ENCODE measurements at regions not wholly inside any gene's neighbourhood (a gene's known extent, or its start where the extent isn't known, plus 50 kb on each side); places are given as distances from the start of the nearest gene placed in this dataset.

- TF ChIP-seq CTCF (IDR thresholded peaks at IDR 0.05; ENCODE audit: extremely low read depth, low read depth, low read length) = no peak
- H3K27ac ChIP-seq (ENCODE audit: low read depth, low read length) = no peak overlapping the region
- no peaks in the 10 kb centered on the region for H3K4me1 ChIP-seq (ENCODE audit: insufficient read depth, low read length)
- DNase-seq (ENCODE audit: insufficient read length, low spot score, missing footprints) = no peak
- H3K79me2 ChIP-seq (ENCODE audit: insufficient read depth, low read length) = no peaks in the 10 kb centered on the region
- no peaks in the 10 kb centered on the region for H3K9me3 ChIP-seq (ENCODE audit: low read depth, low read length)
- H2AFZ ChIP-seq (ENCODE audit: low read length) = no peak overlapping the region
- no peaks in the 10 kb centered on the region for H3K36me3 ChIP-seq (ENCODE audit: insufficient read depth, low read length)
- no peak overlapping the region for H3K4me2 ChIP-seq (ENCODE audit: insufficient read depth, low read length)
- H3K27me3 ChIP-seq (ENCODE audit: insufficient read depth, low read length) = no peaks in the 10 kb centered on the region
- no peak overlapping the region for H3K4me3 ChIP-seq (ENCODE audit: insufficient read depth, low read length)
- no peaks in the 10 kb centered on the region for H4K20me1 ChIP-seq (ENCODE audit: insufficient read depth, low read length)
Measured at GRCh38 chrX:6768881-6769280, 234.0 kb upstream of the VCX3A start.

GRCh38 chrX:6761251-6761650 lies 226.3 kb upstream of the VCX3A start:
- no peaks in the 10 kb centered on the region for H3K4me1 ChIP-seq (ENCODE audit: insufficient read depth, low read length)
- no peak for DNase-seq (ENCODE audit: insufficient read length, low spot score, missing footprints)
- H2AFZ ChIP-seq (ENCODE audit: low read length) = no peak overlapping the region
- H3K27me3 ChIP-seq (ENCODE audit: insufficient read depth, low read length) = no peaks in the 10 kb centered on the region
- no peak overlapping the region for H3K4me3 ChIP-seq (ENCODE audit: insufficient read depth, low read length)
- TF ChIP-seq CTCF (IDR thresholded peaks at IDR 0.05; ENCODE audit: extremely low read depth, low read depth, low read length) = no peak
- no peak overlapping the region for H3K27ac ChIP-seq (ENCODE audit: low read depth, low read length)
- H3K4me2 ChIP-seq (ENCODE audit: insufficient read depth, low read length) = no peak overlapping the region
- peaks cover 4% of the 10 kb centered on the region for H3K9me3 ChIP-seq (ENCODE audit: low read depth, low read length)
- H3K36me3 ChIP-seq (ENCODE audit: insufficient read depth, low read length) = no peaks in the 10 kb centered on the region
- H3K79me2 ChIP-seq (ENCODE audit: insufficient read depth, low read length) = no peaks in the 10 kb centered on the region
- H4K20me1 ChIP-seq (ENCODE audit: insufficient read depth, low read length) = no peaks in the 10 kb centered on the region

- Histone ChIP-seq H4K20me1 (ENCODE audit: insufficient read depth, low read length) (no peaks in the 10 kb centered on the region), H3K27ac (ENCODE audit: low read depth, low read length) (no peak overlapping the region), H3K36me3 (ENCODE audit: insufficient read depth, low read length) (no peaks in the 10 kb centered on the region), H3K79me2 (ENCODE audit: insufficient read depth, low read length) (no peaks in the 10 kb centered on the region), H3K9me3 (ENCODE audit: low read depth, low read length) (peaks cover 6% of the 10 kb centered on the region), H3K4me2 (ENCODE audit: insufficient read depth, low read length) (no peak overlapping the region), H3K4me3 (ENCODE audit: insufficient read depth, low read length) (no peak overlapping the region), H3K27me3 (ENCODE audit: insufficient read depth, low read length) (no peaks in the 10 kb centered on the region), H3K4me1 (ENCODE audit: insufficient read depth, low read length) (no peaks in the 10 kb centered on the region), H2AFZ (ENCODE audit: low read length) (no peak overlapping the region)
- TF ChIP-seq CTCF (IDR thresholded peaks at IDR 0.05; ENCODE audit: extremely low read depth, low read depth, low read length) = no peak
- DNase-seq (ENCODE audit: insufficient read length, low spot score, missing footprints) = no peak
Measured at GRCh38 chrX:6759655-6760375, 224.9 kb upstream of the VCX3A start.

GRCh38 chrX:6758234-6758633 lies 223.3 kb upstream of the VCX3A start:
- no peak for DNase-seq (ENCODE audit: insufficient read length, low spot score, missing footprints)
- H3K9me3 ChIP-seq (ENCODE audit: low read depth, low read length) = peaks cover 8% of the 10 kb centered on the region
- H3K4me1 ChIP-seq (ENCODE audit: insufficient read depth, low read length) = no peaks in the 10 kb centered on the region
- H3K79me2 ChIP-seq (ENCODE audit: insufficient read depth, low read length) = no peaks in the 10 kb centered on the region
- H3K4me3 ChIP-seq (ENCODE audit: insufficient read depth, low read length) = no peak overlapping the region
- no peaks in the 10 kb centered on the region for H3K27me3 ChIP-seq (ENCODE audit: insufficient read depth, low read length)
- H3K27ac ChIP-seq (ENCODE audit: low read depth, low read length) = no peak overlapping the region
- H2AFZ ChIP-seq (ENCODE audit: low read length) = no peak overlapping the region
- no peaks in the 10 kb centered on the region for H3K36me3 ChIP-seq (ENCODE audit: insufficient read depth, low read length)
- no peak overlapping the region for H3K4me2 ChIP-seq (ENCODE audit: insufficient read depth, low read length)
- no peaks in the 10 kb centered on the region for H4K20me1 ChIP-seq (ENCODE audit: insufficient read depth, low read length)
- TF ChIP-seq CTCF (IDR thresholded peaks at IDR 0.05; ENCODE audit: extremely low read depth, low read depth, low read length) = no peak

All from osteoblast (primary cell).